COLO668 (cell line): ENCODE measurements at regions not wholly inside any gene's neighbourhood (a gene's known extent, or its start where the extent isn't known, plus 50 kb on each side); places are given as distances from the start of the nearest gene placed in this dataset.

ENCODE experiments used
- DNase-seq: peaks from one replicate; lab custom pipeline; 2025; ENCODE audit not compliant: unreplicated experiment; lab: John Stamatoyannopoulos, UW

- DNase-seq = no peak
Observed at GRCh38 chr2:111219285-111219684, 98.6 kb downstream of the BCL2L11 start.

DNA sequence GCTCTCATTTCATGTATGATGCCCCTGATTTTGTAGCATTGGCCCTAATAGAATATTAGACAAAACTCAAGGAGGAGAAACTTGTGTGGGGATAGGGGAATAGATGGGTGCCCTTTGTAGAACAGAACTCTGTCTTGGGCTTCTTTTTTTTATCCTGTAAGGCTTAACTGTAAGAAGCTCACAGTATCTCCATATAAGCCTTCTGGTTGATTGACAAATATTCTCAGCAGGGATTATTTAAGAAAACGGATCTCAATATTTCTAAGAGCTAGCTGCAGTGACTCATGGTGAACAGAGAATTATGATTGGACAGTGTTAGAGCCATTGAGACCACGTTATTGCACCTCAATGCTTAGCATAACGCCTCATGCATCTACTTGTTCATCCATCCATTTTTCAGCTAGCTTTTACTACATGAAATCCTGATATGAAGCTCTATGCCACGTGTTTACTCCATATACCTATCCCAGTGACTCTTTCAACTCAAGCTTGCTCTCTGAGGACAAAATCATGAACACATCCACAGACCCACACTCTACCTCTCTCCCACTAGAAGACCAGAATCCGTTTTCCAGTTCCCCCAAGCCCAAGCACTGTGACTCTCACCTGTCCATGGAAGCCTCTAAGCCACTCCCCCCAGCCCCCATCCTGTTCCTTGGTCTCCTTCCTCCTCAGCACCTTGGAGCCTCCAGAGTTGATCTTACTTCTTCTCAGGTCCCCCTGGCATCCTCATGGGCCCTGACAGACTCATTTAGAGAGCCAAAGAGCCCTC is 99.2 kb downstream of the BCL2L11 start:
- DNase-seq = no peak

- no peak for DNase-seq
Observed at GRCh38 chr2:111220962-111221361, 100.2 kb downstream of the BCL2L11 start.

GRCh38 chr2:111221701-111222100 is 101.0 kb downstream of the BCL2L11 start:
- DNase-seq = no peak

DNA sequence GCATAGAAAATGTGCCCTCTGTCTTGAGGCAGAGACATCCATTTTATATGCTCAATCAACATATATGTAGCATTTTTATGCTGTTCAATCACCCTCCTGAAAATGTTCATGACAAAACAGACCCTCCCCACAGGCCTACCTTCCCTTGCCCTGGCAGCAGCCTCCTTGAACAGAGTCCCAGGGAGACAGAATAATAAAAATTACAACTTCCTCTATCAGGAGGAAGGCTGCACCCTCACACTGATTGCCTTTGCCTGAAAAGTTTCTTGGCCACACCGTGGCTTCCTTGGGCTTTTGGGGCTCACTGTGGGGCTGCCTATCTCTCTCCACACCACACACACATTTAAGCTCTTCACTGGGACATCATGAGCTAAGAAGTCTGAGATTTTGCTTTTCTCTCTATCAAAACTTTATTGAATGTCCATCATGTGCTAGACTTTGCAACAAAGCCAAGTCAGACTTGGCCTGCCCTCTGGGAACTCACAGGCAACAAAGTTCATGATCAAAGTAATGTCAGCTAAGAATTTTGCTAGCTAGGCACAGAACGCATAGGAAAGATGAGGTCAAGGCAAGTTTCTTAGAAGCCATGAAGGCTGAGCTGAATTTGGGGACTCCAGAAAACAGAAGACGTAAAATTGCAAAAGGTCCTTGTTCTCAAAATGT is 101.6 kb downstream of the BCL2L11 start:
- DNase-seq = no peak

GRCh38 chr2:111225856-111226255 is 105.1 kb downstream of the BCL2L11 start:
- no peak for DNase-seq

DNA sequence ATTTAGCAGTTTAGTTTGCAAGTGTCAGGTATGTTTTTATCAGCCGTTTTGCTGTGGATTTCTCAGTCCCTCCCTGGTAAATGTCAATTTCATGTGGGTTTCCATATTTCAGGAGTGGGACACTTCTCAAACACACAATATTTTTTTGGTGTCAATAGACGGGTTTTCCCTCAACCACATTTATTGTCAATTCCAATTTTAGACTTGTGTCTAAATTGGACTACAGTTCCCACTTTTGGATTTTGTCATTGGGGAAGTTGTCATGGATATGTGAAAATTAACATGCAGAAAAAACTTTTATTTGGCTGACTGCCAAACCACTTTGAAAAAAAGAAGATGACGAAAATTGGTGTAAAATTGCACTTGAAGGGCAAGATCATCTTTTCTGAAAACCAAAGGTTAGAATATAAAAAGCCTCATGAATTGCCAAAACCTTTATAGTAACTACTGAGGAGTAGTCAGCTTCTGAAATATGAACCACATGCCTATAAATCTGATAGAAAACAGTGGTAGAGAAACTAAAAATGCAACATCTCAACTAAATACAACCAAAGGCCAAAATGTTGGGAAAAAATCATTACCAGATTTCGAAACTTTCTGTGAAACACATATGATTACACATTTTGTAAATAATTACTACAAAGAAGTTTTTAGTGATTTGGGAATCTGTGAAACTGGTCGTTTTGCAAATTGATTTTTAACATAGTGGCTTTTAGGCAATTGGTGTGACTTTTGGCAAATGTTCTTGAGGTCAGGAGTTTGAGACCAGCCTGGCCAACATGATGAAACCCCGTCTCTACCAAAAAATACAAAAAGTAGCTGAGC is 106.4 kb downstream of the BCL2L11 start:
- DNase-seq = no peak

- DNase-seq = no peak
Observed at GRCh38 chr2:111227716-111228141, 107.0 kb downstream of the BCL2L11 start.

GRCh38 chr2:111231532-111232252 is 111.0 kb downstream of the BCL2L11 start:
- DNase-seq = no peak

DNA sequence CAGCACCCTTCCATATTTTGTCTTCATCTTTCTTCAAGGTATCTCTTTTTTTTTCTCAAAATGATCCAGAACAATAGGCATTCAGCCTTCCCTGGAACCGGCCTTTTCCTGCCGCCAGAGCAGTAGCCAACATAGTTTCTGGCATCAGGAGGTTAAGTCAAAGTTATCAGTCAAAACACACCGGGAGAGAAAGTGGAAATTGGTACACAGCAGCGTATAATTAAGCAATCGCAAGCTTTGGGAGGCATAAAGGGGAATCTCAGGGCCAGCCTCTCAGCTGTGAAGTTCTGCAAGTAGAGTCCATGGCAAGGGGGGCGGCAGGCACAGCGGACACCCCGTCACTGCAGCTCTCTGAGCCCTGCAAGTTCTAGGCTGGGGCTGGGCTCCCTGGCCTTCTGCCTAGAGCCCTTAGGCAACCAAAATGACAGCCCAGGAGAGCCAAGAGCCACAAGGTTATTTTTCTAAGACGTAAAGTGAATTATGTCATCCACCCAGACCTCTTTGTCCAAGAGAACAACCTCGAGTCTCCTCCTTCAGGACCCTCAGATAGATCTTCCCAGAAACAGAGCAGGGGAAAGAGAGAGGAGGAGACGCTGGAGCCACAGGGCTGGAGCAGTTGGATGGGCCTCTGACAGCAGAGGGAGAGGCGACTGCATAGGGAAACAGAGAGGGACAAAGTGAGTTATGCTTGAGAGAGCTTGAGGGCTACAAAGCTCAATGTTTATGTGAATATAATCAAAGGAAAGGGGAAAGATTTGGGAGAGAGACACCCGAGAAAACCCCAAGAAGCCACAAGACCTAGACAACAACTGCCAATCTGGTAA is 114.7 kb downstream of the BCL2L11 start:
- no peak for DNase-seq

DNA sequence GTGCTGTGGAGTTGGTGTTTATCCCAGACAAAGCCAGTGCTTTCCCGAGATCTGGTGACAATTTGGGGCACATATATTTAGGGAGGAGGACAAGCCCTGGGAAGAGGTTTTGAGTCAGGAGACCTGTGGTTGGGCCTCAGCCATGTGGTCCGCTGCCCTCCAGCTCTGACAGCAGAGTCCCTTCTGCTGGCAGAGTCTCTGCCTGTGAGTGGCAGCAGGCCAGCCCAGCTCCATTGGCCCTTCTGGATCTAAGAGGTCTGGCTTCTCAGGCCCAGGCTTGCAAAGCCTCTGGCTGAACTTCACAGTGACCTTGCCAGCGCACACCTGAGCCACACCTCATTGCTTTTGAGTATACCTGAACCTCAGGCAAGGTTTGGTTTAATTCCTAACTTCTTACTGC is 115.3 kb downstream of the BCL2L11 start:
- DNase-seq = no peak

DNA sequence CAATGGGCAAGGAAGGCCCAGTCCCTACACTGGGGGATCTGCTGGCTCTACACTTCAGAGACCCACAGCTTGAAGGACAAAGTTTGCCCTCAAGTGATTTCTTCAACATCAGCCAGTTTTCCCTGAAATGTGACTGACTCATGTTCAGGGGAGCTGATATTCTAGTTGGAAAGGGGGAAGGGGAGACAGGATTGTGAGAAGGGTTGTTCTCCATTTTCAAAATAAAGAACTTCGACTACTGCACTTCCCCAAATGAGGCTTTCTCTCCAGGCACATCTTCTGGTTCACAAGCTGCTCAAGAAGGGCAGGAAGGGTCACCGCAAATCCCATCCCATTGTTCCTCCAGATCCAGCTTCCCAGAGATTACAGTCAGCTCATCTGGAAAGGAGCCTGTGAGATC is 117.6 kb downstream of the BCL2L11 start:
- no peak for DNase-seq

DNA sequence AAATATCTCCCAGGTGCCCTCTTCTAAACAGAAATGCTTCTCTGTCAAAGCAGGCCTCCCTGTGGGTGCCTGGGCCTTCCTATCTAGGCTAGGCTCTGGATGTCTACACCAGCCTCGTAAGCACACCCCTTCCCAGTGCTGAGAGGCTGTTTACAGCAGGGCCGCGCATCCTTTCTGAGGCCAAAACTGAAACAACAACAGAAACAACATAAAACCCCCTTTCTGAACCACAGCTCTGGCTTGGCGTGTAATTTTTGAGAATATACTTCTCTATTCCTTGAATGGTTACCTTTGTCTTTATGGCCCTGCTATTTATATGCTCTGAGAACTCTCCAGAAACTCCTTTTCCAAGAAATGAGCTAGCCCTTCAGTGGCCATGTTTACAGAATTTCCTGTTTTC is 118.4 kb downstream of the BCL2L11 start:
- no peak for DNase-seq

GRCh38 chr2:111239581-111240249 is 119.0 kb downstream of the BCL2L11 start:
- DNase-seq = no peak

DNA sequence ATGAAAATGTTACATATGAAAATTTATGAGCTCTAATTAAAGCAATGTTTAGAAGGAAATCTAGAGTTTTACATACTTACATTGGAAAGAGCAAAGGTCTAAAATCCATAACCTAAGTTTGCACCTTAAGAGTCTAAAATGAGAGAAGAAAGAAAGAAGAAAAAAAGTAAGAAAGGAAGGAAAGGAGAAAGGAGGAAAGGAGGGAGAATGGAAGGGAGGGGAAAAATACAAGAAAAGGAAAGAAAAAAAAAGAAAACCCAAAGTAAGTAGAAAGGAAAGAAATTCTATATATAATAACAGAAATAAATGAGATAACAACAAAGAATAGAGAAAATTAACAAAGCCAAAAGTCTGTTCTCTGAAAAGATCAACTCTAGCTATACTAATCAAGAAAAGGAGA is 122.6 kb downstream of the BCL2L11 start:
- DNase-seq = no peak

- no peak for DNase-seq
Observed at GRCh38 chr2:111244864-111245263, 124.2 kb downstream of the BCL2L11 start.

- DNase-seq = no peak
Observed at GRCh38 chr2:111246620-111247061, 125.9 kb downstream of the BCL2L11 start.

GRCh38 chr2:111247491-111247890 is 126.8 kb downstream of the BCL2L11 start:
- no peak for DNase-seq

DNA sequence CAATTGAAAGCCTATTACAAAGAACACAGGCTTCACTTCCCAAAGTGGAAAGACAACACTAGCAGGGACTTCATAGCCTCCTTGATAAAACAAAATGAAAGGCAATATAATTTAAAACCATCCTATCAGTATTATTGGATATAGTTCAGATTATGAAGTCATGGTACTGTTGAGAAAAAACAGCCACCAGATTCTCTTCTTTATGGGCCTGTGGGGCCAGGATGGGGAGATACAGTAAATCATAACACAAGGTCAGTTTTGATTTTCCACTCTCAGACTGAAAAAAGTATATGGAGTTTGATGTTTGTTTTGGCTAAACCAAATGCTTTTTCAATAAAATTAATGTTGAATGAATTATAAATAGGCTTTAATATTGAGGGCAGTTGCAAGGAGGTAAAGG is 129.1 kb downstream of the BCL2L11 start:
- no peak for DNase-seq
